NCI-H226 (cell line): ENCODE measurements at regions not wholly inside any gene's neighbourhood (a gene's known extent, or its start where the extent isn't known, plus 50 kb on each side); places are given as distances from the start of the nearest gene placed in this dataset.
"Not testable (repeated sequence)": the region's sequence is repeated elsewhere in the genome, so short reads cannot be mapped to it uniquely, and the experiment has no call there.

ENCODE experiments used
- DNase-seq: peaks from one replicate; pipeline ENCODE4 v3.0.0-alpha.2; 2015

GRCh38 chr14:25546826-25547225 lies 496.9 kb upstream of the STXBP6 start:
- DNase-seq, result no peak

DNA sequence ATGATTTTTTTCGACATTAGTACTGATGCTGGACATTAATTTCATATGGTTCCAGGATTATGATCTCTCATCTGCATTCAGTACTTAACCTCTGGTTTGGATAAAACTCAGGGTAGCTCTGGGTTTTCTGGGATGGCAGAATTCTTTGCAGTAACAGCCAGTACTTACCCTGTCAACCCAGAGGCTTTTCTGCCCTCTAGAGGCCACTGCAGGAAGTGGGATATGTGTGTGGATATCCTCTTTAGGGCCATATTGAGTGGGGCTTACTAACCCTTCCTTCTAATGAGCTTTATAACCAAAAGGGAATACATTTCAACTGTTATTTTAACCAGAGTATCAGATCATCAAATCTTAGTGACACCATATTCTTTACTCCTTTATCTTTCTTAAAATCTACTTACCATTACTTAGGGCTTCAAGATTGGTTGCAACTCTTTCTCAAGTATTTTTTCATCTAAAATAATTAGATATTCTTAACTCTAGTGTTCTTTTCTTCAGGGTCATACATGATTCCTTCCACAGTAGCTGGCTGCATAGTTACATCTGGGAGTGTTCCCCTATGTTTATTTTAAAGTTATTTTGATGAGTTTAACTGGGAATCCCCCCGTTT lies 488.0 kb upstream of the STXBP6 start:
- DNase-seq, result peak; percentile 41

DNA sequence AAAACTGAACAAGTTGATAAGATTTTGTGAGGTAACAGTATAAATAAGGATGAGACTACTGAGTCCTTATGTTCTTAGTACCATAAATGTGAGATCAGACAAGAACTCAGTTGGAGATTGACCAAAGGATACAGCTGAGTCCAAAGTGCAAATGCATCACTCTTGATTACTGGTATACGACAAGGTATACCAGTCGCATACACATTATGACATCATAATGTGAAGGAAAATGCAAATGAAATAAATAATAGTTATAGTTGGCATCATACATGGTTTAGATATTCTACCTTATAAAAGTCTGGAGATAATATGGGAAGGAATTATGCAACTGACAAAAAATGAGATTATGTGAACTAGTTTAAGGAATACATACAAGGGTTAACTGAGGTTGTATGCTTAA lies 476.3 kb upstream of the STXBP6 start:
- no peak for DNase-seq

GRCh38 chr14:25522926-25523325 lies 473.0 kb upstream of the STXBP6 start:
- DNase-seq, result no peak

- DNase-seq, result no peak
Observed at GRCh38 chr14:25522116-25522515, 472.2 kb upstream of the STXBP6 start.

- no peak for DNase-seq
Observed at GRCh38 chr14:25521616-25522015, 471.7 kb upstream of the STXBP6 start.

DNA sequence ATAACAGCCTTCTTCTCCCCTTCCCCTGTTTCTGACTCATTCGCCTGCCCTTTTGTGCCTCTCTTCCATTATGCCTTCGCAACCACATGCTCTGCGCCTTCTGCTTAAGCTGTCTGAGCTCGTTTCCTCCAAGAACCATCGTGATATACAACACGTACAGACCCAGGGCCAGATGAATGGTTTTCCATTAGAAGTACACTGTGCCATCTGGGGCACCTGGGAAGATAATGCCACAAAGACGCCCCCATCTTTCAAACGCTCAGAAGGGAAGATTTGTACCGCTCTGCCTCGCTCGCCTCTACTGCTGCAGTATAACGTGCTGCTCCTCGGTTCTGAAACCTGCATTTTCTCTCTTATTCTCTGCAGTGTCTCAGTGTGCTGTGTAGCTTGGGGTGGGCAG lies 470.9 kb upstream of the STXBP6 start:
- no peak for DNase-seq

- no peak for DNase-seq
Observed at GRCh38 chr14:25518364-25518763, 468.4 kb upstream of the STXBP6 start.

DNA sequence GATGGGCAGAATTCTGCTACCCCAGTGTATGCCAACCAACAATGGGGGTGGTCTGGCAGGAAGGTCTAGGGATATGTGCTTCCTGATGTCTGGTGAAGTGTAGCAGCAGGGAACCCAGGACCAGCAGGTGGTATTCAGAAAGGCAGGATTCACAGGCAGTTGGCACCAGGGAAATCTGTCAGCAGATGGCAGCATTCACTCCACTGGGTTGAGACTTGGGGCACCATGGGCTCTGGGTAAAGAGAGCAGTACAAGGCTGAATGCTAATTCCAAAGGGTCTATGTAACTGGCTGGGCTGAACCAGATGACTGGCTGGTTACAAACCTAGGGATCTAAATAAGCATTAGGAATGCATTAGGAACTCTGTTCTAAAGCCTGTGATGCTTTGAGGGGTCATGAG lies 466.9 kb upstream of the STXBP6 start:
- DNase-seq, result no peak

DNA sequence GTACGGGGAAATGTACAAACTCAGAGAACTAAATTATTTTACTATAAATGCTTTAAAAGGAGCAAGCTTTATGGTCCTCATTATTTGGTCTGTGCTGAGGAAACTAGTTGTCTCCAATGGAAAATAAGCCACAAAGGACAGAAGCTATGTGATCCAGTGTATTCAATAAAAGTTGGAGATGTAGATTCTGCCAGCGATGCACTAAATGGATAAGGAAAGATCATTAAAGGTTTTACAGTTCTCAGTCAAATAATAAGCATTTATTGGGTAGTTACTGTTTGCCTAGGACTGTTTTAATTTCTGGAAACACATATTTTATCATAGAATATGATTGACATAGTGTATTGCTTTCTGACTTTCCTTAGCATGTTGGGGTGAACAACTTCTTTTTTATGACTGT lies 458.9 kb upstream of the STXBP6 start:
- no peak for DNase-seq

DNA sequence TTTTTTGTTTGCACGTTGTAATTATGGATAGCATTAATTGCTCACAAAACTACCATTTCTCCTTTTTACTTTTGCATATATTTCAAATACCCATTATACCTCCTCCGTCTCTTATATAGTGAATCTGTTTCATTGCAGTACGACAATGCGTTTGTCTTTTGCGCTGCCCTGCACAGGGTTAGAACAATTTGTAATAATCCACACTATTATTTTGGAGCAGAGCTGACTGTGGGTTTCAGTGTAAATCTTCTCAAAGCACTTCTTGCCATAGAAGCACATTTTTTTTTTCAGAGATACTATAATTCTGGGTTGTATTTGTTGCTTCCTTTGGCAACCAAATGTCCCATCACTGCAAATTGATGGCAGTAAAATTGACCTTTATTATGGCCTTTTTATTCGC lies 451.8 kb upstream of the STXBP6 start:
- no peak for DNase-seq

- DNase-seq, result no peak
Observed at GRCh38 chr14:25488961-25489360, 439.0 kb upstream of the STXBP6 start.

- DNase-seq, result no peak
Observed at GRCh38 chr14:25485381-25485780, 435.4 kb upstream of the STXBP6 start.

GRCh38 chr14:25484906-25485305 lies 435.0 kb upstream of the STXBP6 start:
- no peak for DNase-seq

- DNase-seq, result no peak
Observed at GRCh38 chr14:25484235-25484634, 434.3 kb upstream of the STXBP6 start.

DNA sequence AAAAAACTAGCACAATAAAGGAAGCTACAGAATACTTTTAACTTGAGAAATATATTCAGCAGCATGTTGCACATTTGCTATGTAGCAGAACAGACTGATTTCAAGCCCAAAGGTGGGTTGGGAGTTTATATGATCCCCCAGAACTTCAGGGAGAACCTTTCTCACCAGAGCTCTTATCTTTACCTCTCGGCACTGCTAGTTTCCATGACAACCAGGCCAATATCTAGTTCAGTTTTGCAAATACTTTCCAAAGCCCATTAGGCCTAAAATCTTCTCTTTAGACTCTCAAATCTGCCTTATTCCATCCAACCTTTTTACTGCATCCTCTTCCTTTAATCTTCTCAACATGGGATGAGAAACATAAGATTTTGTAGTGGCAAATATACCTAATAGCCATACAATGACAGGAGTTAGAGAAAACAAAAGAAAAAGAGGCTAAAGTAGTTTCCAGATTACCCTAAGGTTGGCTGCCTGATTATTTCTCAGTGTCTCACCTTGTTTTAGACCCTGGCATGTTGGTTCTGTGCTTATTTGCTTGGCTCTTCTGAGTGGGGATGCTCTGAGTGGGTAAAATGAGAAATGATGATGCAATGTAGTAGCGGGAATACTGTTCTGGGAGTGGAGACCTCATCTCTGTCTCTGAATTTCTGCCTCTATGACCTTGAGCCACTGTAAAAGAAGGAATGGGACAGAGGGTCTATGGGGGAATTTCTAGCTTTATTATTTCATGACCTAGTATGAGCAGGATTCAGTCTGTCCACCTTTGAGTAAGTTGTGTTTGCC lies 427.6 kb upstream of the STXBP6 start:
- no peak for DNase-seq

GRCh38 chr14:25472700-25473099 lies 422.8 kb upstream of the STXBP6 start:
- DNase-seq, result no peak

GRCh38 chr14:25464772-25465171 lies 414.8 kb upstream of the STXBP6 start:
- DNase-seq, result no peak

DNA sequence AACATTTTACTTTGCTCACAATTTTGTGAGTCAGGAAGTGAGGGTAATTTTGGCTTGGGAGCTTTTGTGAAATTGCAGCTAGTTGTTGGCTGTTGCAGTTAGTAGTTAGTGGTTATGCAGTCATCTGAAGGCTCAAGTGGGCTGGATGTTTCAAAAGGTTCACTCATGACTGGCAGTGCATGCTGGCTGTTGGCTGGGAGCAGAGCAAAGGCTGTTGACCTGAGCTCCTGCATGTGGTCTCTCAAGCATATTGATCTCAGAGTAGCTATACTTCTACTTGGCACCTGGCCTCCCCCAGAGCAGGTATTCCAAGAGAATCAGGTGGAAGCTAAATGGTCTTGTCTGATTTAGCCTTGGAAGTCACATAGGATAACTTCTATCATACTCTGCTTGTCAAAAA lies 414.1 kb upstream of the STXBP6 start:
- DNase-seq, result no peak

GRCh38 chr14:25463480-25463879 lies 413.5 kb upstream of the STXBP6 start:
- no peak for DNase-seq

DNA sequence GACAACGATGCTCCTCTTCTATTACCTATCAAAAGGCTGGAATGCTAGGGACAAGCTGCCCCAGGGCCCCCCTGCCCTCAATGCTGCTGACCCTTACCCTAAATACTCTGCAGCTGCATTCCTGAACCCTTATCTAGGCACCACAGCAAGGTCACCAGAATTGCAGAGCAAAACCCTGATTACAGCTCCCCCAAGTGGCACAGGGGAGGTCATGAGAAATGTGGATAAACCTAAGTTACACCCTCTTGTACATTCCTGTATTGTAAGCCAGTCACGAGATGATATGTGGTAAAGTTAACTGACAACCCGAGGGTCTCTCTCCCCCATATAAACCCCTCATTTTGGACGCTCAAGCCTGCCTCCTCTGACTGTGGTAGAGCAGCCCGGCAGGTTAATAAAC lies 411.8 kb upstream of the STXBP6 start:
- DNase-seq, result no peak

DNA sequence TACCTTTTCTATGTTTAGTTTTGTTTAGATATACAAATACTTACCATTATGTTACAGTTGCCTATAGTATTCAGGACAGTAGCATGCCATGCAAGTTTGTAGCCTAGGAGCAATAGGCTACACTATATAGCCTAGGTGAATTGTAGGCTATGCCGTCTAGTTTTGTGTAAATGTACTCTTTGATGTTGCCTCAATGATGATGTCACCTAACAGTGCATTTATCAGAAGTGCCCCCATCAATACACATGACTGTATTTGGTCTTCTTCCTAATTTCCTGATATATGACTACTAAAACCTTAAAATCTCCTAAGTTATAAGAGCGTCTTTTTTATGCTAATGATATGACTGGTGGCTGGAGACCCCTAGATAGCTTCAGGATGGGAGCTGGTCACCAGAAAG lies 394.4 kb upstream of the STXBP6 start:
- no peak for DNase-seq

GRCh38 chr14:25440382-25440781 lies 390.4 kb upstream of the STXBP6 start:
- not testable (repeated sequence) for DNase-seq

GRCh38 chr14:25436906-25437305 lies 387.0 kb upstream of the STXBP6 start:
- DNase-seq, result no peak
